ENCODE measurements at regions not wholly inside any gene's neighbourhood (a gene's known extent, or its start where the extent isn't known, plus 50 kb on each side); places are given as distances from the start of the nearest gene placed in this dataset.

GRCh38 chr22:47540011-47540410 lies 777.6 kb downstream of the TBC1D22A start:
- no peak for TF ChIP-seq CTCF (IDR thresholded peaks at IDR 0.05)
- no peak for TF ChIP-seq POLR2A (IDR thresholded peaks at IDR 0.05)

Measured in adrenal gland (tissue), 5 donors.